Endothelial cell (in vitro differentiated cells): ENCODE measurements at regions not wholly inside any gene's neighbourhood (a gene's known extent, or its start where the extent isn't known, plus 50 kb on each side); places are given as distances from the start of the nearest gene placed in this dataset.

ENCODE experiments used
- DNase-seq: peaks from one replicate; pipeline ENCODE4 v3.0.0; 2021; ENCODE audit warnings: low spot score
- H3K27ac Mint-ChIP-seq: one replicate; pipeline ENCODE4 v1.8.0; 2021; ENCODE audit warnings: mixed read lengths, inconsistent platforms; ENCODE audit not compliant: unreplicated experiment
- H3K27me3 Mint-ChIP-seq: one replicate; pipeline ENCODE4 v1.8.0; 2021; ENCODE audit warnings: mild to moderate bottlenecking, moderate library complexity, mixed read lengths, inconsistent platforms; ENCODE audit not compliant: unreplicated experiment
- H3K36me3 Mint-ChIP-seq: one replicate; pipeline ENCODE4 v1.8.0; 2021; ENCODE audit warnings: mild to moderate bottlenecking, low read depth, mixed read lengths, inconsistent platforms; ENCODE audit not compliant: unreplicated experiment
- H3K4me1 Mint-ChIP-seq: one replicate; pipeline ENCODE4 v1.8.0; 2021; ENCODE audit warnings: mild to moderate bottlenecking, mixed read lengths, inconsistent platforms; ENCODE audit not compliant: unreplicated experiment
- H3K4me3 Mint-ChIP-seq: one replicate; pipeline ENCODE4 v1.8.0; 2021; ENCODE audit warnings: mild to moderate bottlenecking, mixed read lengths, inconsistent platforms; ENCODE audit not compliant: unreplicated experiment
- H3K9me3 Mint-ChIP-seq: one replicate; pipeline ENCODE4 v1.8.0; 2021; ENCODE audit warnings: mixed read lengths, inconsistent platforms; ENCODE audit not compliant: unreplicated experiment
- CTCF ChIP-seq: fragments of 200-600 bp; sonication (generic); IDR thresholded peaks from one replicate; pipeline ENCODE4 v1.5.0; 2021; ENCODE audit warnings: antibody characterized with exemption; ENCODE audit not compliant: unreplicated experiment

GRCh38 chr13:112231451-112232083 lies 144.6 kb upstream of the SPACA7 start:
- TF ChIP-seq CTCF, result no peak
- H3K27ac Mint-ChIP-seq, result no peak overlapping the region
- no peaks in the 10 kb centered on the region for H3K9me3 Mint-ChIP-seq
- no peak for DNase-seq
- peaks cover 2% of the 10 kb centered on the region for H3K27me3 Mint-ChIP-seq
- H3K4me3 Mint-ChIP-seq, result no peak overlapping the region
- no peaks in the 10 kb centered on the region for H3K4me1 Mint-ChIP-seq
- no peaks in the 10 kb centered on the region for H3K36me3 Mint-ChIP-seq

- Mint-ChIP-seq H3K27ac (no peak overlapping the region), H3K36me3 (no peaks in the 10 kb centered on the region), H3K27me3 (peaks cover 5% of the 10 kb centered on the region), H3K9me3 (peaks cover 5% of the 10 kb centered on the region), H3K4me1 (no peaks in the 10 kb centered on the region), H3K4me3 (no peak overlapping the region)
- DNase-seq, result no peak
- TF ChIP-seq CTCF, result no peak
Measured at GRCh38 chr13:112233256-112233655, 142.9 kb upstream of the SPACA7 start.

- peaks cover 5% of the 10 kb centered on the region for H3K27me3 Mint-ChIP-seq
- DNase-seq, result no peak
- no peak overlapping the region for H3K27ac Mint-ChIP-seq
- H3K4me3 Mint-ChIP-seq, result no peak overlapping the region
- H3K9me3 Mint-ChIP-seq, result peaks cover 5% of the 10 kb centered on the region
- no peaks in the 10 kb centered on the region for H3K36me3 Mint-ChIP-seq
- TF ChIP-seq CTCF, result no peak
- no peaks in the 10 kb centered on the region for H3K4me1 Mint-ChIP-seq
Measured at GRCh38 chr13:112233716-112234115, 142.4 kb upstream of the SPACA7 start.

- no peak for DNase-seq
- Mint-ChIP-seq H3K9me3 (peaks cover 5% of the 10 kb centered on the region), H3K36me3 (no peaks in the 10 kb centered on the region), H3K4me3 (no peak overlapping the region), H3K27me3 (peaks cover 5% of the 10 kb centered on the region), H3K27ac (no peak overlapping the region), H3K4me1 (no peaks in the 10 kb centered on the region)
- TF ChIP-seq CTCF, result no peak
Measured at GRCh38 chr13:112234131-112234875, 141.9 kb upstream of the SPACA7 start.

GRCh38 chr13:112236016-112236415 lies 140.1 kb upstream of the SPACA7 start:
- Mint-ChIP-seq H3K27ac (no peak overlapping the region), H3K9me3 (peaks cover 5% of the 10 kb centered on the region), H3K4me3 (no peak overlapping the region), H3K27me3 (peaks cover 2% of the 10 kb centered on the region), H3K4me1 (no peaks in the 10 kb centered on the region), H3K36me3 (no peaks in the 10 kb centered on the region)
- no peak for DNase-seq
- no peak for TF ChIP-seq CTCF
